ENCODE measurements at regions not wholly inside any gene's neighbourhood (a gene's known extent, or its start where the extent isn't known, plus 50 kb on each side); places are given as distances from the start of the nearest gene placed in this dataset.

DNA sequence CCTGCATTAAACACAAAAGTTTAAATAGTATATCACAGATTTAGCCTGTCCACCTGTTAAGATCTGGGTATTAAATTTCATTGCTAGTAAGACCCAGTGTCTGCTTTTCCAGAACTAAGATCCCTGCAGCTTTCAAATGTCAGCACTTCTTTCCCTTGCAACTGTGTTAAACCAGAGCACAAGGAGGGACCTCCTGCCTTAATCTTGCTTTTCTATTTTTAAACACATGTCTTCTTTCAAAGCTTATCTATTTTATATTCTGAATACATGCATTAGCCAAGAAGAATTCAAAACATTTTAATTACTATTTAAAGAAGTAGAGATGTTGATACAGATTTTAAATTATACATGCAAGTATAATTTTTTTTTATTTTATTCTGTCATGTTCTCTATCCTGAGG is 315.1 kb downstream of the ARPP21 start:
- no peak overlapping the region for H3K4me2 ChIP-seq (ENCODE audit: low read depth, low read length)
- no peaks in the 10 kb centered on the region for H3K79me2 ChIP-seq (ENCODE audit: low read length)
- H3K4me3 ChIP-seq (ENCODE audit: low read length) = no peak overlapping the region
- no peaks in the 10 kb centered on the region for H3K27me3 ChIP-seq (replicated peaks; ENCODE audit: insufficient read depth, low read length)
- H3F3A ChIP-seq (ENCODE audit: insufficient read depth, low read length) = no peaks in the 10 kb centered on the region
- H3K27ac ChIP-seq (ENCODE audit: low read length) = no peak overlapping the region
- no peaks in the 10 kb centered on the region for H4K20me1 ChIP-seq (ENCODE audit: insufficient read depth, low read length)
- no peak for TF ChIP-seq EZH2 (optimal IDR thresholded peaks at IDR 0.05; ENCODE audit: low read depth, low read length)
- no peak for TF ChIP-seq EZH2phosphoT487 (IDR thresholded peaks at IDR 0.05; ENCODE audit: low read length)
- TF ChIP-seq, protein P1, sequence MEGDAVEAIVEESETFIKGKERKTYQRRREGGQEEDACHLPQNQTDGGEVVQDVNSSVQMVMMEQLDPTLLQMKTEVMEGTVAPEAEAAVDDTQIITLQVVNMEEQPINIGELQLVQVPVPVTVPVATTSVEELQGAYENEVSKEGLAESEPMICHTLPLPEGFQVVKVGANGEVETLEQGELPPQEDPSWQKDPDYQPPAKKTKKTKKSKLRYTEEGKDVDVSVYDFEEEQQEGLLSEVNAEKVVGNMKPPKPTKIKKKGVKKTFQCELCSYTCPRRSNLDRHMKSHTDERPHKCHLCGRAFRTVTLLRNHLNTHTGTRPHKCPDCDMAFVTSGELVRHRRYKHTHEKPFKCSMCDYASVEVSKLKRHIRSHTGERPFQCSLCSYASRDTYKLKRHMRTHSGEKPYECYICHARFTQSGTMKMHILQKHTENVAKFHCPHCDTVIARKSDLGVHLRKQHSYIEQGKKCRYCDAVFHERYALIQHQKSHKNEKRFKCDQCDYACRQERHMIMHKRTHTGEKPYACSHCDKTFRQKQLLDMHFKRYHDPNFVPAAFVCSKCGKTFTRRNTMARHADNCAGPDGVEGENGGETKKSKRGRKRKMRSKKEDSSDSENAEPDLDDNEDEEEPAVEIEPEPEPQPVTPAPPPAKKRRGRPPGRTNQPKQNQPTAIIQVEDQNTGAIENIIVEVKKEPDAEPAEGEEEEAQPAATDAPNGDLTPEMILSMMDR (IDR thresholded peaks at IDR 0.05; ENCODE audit: low read length) = no peak
- no peaks in the 10 kb centered on the region for H3K36me3 ChIP-seq (replicated peaks; ENCODE audit: insufficient read depth, low read length)
- H2AFZ ChIP-seq (ENCODE audit: low read length) = no peak overlapping the region
- no peak for DNase-seq
- H3K9me3 ChIP-seq (replicated peaks; ENCODE audit: insufficient read depth, low read length) = no peaks in the 10 kb centered on the region
- no peaks in the 10 kb centered on the region for H3K4me1 ChIP-seq (ENCODE audit: low read length)
- H3K9me2 ChIP-seq (replicated peaks; ENCODE audit: insufficient read depth, low read length) = no peaks in the 10 kb centered on the region
- no peak overlapping the region for H3K9ac ChIP-seq (ENCODE audit: low read length)

DNA sequence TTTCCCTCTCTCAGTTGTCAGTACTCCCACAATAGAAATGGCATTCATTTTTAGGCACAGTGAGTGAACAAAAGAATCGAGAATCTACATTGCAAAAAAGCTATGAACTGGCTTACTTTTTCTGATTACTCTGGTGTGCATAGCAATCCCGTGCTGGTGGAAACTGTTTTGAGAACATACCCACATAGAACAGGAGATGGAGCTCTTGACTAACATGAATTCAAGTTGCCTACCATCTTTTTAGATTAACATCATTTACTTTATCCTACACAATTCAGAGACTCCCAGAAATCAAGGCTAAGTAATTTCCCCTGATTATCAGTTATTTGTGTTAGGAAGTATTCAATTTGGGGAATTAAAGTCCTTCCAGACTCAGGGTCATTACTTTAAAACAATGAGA is 326.6 kb downstream of the ARPP21 start:
- H3K9ac ChIP-seq (ENCODE audit: low read length) = no peak overlapping the region
- no peaks in the 10 kb centered on the region for H3F3A ChIP-seq (ENCODE audit: insufficient read depth, low read length)
- H2AFZ ChIP-seq (ENCODE audit: low read length) = no peak overlapping the region
- no peak for TF ChIP-seq EZH2phosphoT487 (IDR thresholded peaks at IDR 0.05; ENCODE audit: low read length)
- no peak for TF ChIP-seq EZH2 (optimal IDR thresholded peaks at IDR 0.05; ENCODE audit: low read depth, low read length)
- TF ChIP-seq, protein P1 (IDR thresholded peaks at IDR 0.05; ENCODE audit: low read length) = peak; percentile 64
- no peaks in the 10 kb centered on the region for H4K20me1 ChIP-seq (ENCODE audit: insufficient read depth, low read length)
- H3K36me3 ChIP-seq (replicated peaks; ENCODE audit: insufficient read depth, low read length) = no peaks in the 10 kb centered on the region
- peak; percentile 36 for DNase-seq
- no peaks in the 10 kb centered on the region for H3K27me3 ChIP-seq (replicated peaks; ENCODE audit: insufficient read depth, low read length)
- H3K4me2 ChIP-seq (ENCODE audit: low read depth, low read length) = no peak overlapping the region
- no peak overlapping the region for H3K4me3 ChIP-seq (ENCODE audit: low read length)
- H3K9me2 ChIP-seq (replicated peaks; ENCODE audit: insufficient read depth, low read length) = no peaks in the 10 kb centered on the region
- H3K4me1 ChIP-seq (ENCODE audit: low read length) = no peaks in the 10 kb centered on the region
- no peaks in the 10 kb centered on the region for H3K79me2 ChIP-seq (ENCODE audit: low read length)
- H3K9me3 ChIP-seq (replicated peaks; ENCODE audit: insufficient read depth, low read length) = no peaks in the 10 kb centered on the region
- no peak overlapping the region for H3K27ac ChIP-seq (ENCODE audit: low read length)

DNA sequence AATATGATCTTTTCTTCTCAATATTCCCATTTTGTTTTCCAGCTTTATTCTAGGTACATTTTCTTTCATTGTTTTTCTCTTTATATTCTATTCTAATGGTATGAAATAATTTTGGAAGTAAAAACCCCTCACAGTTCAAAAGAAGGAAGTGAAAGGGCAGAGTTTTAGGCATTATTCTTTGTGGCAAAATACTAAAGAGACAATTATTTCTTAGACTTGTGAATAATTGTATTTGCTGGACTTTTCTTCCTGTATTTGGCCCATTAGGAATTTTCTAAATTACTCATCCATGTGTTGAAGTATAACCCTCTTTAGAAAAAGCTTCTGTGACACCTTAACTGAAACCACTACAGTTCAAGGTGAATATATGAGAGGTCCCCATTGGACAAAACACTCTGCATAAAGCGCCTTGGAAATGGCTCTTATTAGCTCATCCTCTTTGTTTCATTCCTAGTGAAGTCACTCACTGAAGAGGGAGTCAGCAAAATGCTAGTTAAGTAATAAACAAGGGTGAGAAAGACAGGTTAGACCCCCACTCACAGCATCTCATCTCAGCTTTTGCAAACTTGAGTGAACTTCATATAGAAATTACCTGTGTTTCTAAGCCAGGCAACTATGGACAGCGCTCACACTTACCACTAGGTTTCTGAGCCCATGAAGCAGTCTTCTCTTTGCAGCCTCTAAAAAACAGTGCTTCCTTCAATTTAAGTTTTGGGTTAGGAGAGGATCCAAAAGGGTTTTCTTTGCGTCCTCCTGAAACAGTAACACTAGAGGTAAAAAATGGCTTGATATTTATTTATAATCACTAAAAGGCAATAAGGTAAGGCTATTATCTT is 327.5 kb downstream of the ARPP21 start:
- H3K9me2 ChIP-seq (replicated peaks; ENCODE audit: insufficient read depth, low read length) = no peaks in the 10 kb centered on the region
- no peak overlapping the region for H3K27ac ChIP-seq (ENCODE audit: low read length)
- TF ChIP-seq EZH2 (optimal IDR thresholded peaks at IDR 0.05; ENCODE audit: low read depth, low read length) (no peak), EZH2phosphoT487 (IDR thresholded peaks at IDR 0.05; ENCODE audit: low read length) (no peak)
- TF ChIP-seq, protein P1 (IDR thresholded peaks at IDR 0.05; ENCODE audit: low read length) = no peak
- H3K4me1 ChIP-seq (ENCODE audit: low read length) = no peaks in the 10 kb centered on the region
- H4K20me1 ChIP-seq (ENCODE audit: insufficient read depth, low read length) = no peaks in the 10 kb centered on the region
- H3K9me3 ChIP-seq (replicated peaks; ENCODE audit: insufficient read depth, low read length) = no peaks in the 10 kb centered on the region
- no peak overlapping the region for H2AFZ ChIP-seq (ENCODE audit: low read length)
- no peak overlapping the region for H3K4me3 ChIP-seq (ENCODE audit: low read length)
- H3K9ac ChIP-seq (ENCODE audit: low read length) = no peak overlapping the region
- no peaks in the 10 kb centered on the region for H3F3A ChIP-seq (ENCODE audit: insufficient read depth, low read length)
- H3K79me2 ChIP-seq (ENCODE audit: low read length) = no peaks in the 10 kb centered on the region
- DNase-seq = no peak
- no peaks in the 10 kb centered on the region for H3K27me3 ChIP-seq (replicated peaks; ENCODE audit: insufficient read depth, low read length)
- no peak overlapping the region for H3K4me2 ChIP-seq (ENCODE audit: low read depth, low read length)
- H3K36me3 ChIP-seq (replicated peaks; ENCODE audit: insufficient read depth, low read length) = no peaks in the 10 kb centered on the region
